Gastroesophageal sphincter (tissue), 4 donors: ENCODE measurements at regions not wholly inside any gene's neighbourhood (a gene's known extent, or its start where the extent isn't known, plus 50 kb on each side); places are given as distances from the start of the nearest gene placed in this dataset.

Experiments
- ATAC-seq: fragments of 150-250 bp; one replicate; pipeline ENCODE4 v1.9.1; 2016; ENCODE audit warnings: mild to moderate bottlenecking, moderate library complexity
- H3K27ac ChIP-seq, 4 donors: fragments of 200-600 bp; sonication (generic) in 3 of 4; 1 replicate in 3 of 4; 2 replicates in 1 of 4; pipeline ENCODE4 v1.5.1; 2016 to 2019
- H3K27me3 ChIP-seq: fragments of 200-600 bp; sonication (generic); one replicate; pipeline ENCODE4 v1.5.1; 2019
- H3K36me3 ChIP-seq, 2 donors: fragments of 200-600 bp; sonication (generic); one replicate each; pipeline ENCODE4 v1.5.1; 2019; ENCODE audit warnings: control low read depth in 1 of 2
- H3K4me1 ChIP-seq, 3 donors: fragments of 200-600 bp; sonication (generic); 1 replicate in 2 of 3; 2 replicates in 1 of 3; pipeline ENCODE4 v1.5.1; 2016 to 2019; ENCODE audit warnings: control low read depth in 2 of 3
- H3K4me3 ChIP-seq, 2 donors: fragments of 200-600 bp; sonication (generic); one replicate each; pipeline ENCODE4 v1.5.1; 2019; ENCODE audit warnings: mild to moderate bottlenecking in 1 of 2, moderate library complexity in 1 of 2
- H3K9me3 ChIP-seq, 3 donors: fragments of 200-600 bp; sonication (generic); one replicate each; pipeline ENCODE4 v1.5.1; 2017 to 2019; ENCODE audit warnings: control low read depth in 2 of 3
- EP300 ChIP-seq: sonication (generic); formaldehyde crosslinking; IDR thresholded peaks from one replicate; pipeline ENCODE4 v1.6.1; 2017; ENCODE audit warnings: antibody characterized with exemption, mild to moderate bottlenecking
- POLR2A ChIP-seq, 2 donors: fragments of 450-650 bp; IDR thresholded peaks; one replicate each; pipeline ENCODE4 v1.6.1; 2017; ENCODE audit warnings: antibody characterized with exemption in 2 of 2, mild to moderate bottlenecking in 2 of 2, moderate library complexity in 1 of 2
- POLR2AphosphoS5 ChIP-seq: sonication (generic); formaldehyde crosslinking; IDR thresholded peaks from one replicate; pipeline ENCODE4 v1.6.1; 2017; ENCODE audit warnings: antibody characterized with exemption
- WGBS, 2 donors: methylation state at CpG; one replicate each; pipeline ENCODE4 v1.1.5; 2018; ENCODE audit warnings: low coverage in 1 of 2; 5-methylcytosine and 5-hydroxymethylcytosine counted together
- TF ChIP-seq, protein P1 (sequence below), 4 experiments: fragments of 200-600 bp in 2 of 4; fragments of 450-650 bp in 2 of 4; sonication (generic) in 1 of 4; IDR thresholded peaks; one replicate each; pipeline ENCODE4 v1.5.1; 2017 to 2019; ENCODE audit warnings: antibody characterized with exemption in 4 of 4, mild to moderate bottlenecking in 2 of 4, moderate library complexity in 2 of 4

DNA sequence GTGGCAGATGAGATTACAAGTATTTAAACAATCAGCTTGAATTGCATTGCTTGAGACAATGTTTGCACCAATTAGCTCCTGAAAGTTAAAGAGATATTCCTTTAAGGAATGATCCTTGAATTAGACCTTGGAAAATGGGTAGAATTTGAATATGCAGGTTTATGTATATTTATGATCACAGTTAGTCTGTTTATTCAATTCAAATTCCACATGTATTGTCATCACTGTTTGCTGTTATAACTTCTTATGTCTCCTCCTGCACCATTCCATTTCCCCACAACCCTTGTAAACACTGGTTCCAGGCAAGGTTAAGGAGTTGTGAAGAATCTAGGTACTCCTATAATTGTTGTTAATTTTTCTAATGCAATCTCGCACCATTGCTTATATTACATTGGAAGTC lies 518.2 kb upstream of the PBX1 start:
- ATAC-seq = no peak
- no peak overlapping the region for H3K4me3 ChIP-seq
- 89 to 100% methylated on average over 1 of the region's 1 CpG for WGBS, 2 donors
- no peak overlapping the region for H3K27ac ChIP-seq
- H3K9me3 ChIP-seq = no peaks in the 10 kb centered on the region
- TF ChIP-seq, protein P1, sequence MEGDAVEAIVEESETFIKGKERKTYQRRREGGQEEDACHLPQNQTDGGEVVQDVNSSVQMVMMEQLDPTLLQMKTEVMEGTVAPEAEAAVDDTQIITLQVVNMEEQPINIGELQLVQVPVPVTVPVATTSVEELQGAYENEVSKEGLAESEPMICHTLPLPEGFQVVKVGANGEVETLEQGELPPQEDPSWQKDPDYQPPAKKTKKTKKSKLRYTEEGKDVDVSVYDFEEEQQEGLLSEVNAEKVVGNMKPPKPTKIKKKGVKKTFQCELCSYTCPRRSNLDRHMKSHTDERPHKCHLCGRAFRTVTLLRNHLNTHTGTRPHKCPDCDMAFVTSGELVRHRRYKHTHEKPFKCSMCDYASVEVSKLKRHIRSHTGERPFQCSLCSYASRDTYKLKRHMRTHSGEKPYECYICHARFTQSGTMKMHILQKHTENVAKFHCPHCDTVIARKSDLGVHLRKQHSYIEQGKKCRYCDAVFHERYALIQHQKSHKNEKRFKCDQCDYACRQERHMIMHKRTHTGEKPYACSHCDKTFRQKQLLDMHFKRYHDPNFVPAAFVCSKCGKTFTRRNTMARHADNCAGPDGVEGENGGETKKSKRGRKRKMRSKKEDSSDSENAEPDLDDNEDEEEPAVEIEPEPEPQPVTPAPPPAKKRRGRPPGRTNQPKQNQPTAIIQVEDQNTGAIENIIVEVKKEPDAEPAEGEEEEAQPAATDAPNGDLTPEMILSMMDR (IDR thresholded peaks at IDR 0.05) = no peak
- no peak for TF ChIP-seq EP300
- H3K4me1 ChIP-seq = no peaks in the 10 kb centered on the region
- no peaks in the 10 kb centered on the region for H3K36me3 ChIP-seq
- H3K27me3 ChIP-seq = no peaks in the 10 kb centered on the region

- Histone ChIP-seq H3K36me3 (no peaks in the 10 kb centered on the region), H3K9me3 (no peaks in the 10 kb centered on the region), H3K27me3 (no peaks in the 10 kb centered on the region), H3K4me3 (no peak overlapping the region), H3K27ac (no peak overlapping the region), H3K4me1 (no peaks in the 10 kb centered on the region)
- TF ChIP-seq EP300 (no peak), POLR2AphosphoS5 (no peak), POLR2A (IDR thresholded peaks at IDR 0.05) (no peak)
- TF ChIP-seq, protein P1 (IDR thresholded peaks at IDR 0.05) = no peak
- 33 to 57% methylated on average over 1 of the region's 1 CpG for WGBS, 2 donors
- ATAC-seq = no peak
Observed at GRCh38 chr1:164051782-164052181, 507.2 kb upstream of the PBX1 start.

DNA sequence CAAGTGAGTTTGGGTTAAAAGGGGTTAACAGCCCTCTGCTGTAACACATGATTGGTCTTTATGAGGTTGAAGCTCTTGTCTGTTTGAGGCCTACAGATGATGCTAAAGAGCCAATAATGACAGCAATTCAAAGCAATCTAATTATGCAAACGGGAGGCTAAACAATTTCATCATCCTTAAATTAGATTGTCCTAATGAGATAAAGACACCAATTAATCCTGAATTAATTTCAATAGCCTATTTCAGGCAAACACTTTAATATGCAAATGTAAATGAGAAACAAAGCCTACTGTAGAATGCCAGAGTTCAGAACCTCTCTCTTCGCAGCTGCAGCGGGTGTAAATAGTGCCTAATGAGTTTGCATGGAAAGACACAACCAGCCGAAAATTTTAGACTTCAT lies 504.7 kb upstream of the PBX1 start:
- Histone ChIP-seq H3K9me3 (no peaks in the 10 kb centered on the region), H3K27ac (no peak overlapping the region), H3K4me1 (no peaks in the 10 kb centered on the region), H3K4me3 (no peak overlapping the region), H3K27me3 (no peaks in the 10 kb centered on the region), H3K36me3 (no peaks in the 10 kb centered on the region)
- 78 to 80% methylated on average over 2 to 4 of the region's 4 CpGs for WGBS, 2 donors
- no peak for ATAC-seq
- TF ChIP-seq, protein P1 (IDR thresholded peaks at IDR 0.05) = no peak
- no peak for TF ChIP-seq POLR2A (IDR thresholded peaks at IDR 0.05)
- TF ChIP-seq POLR2AphosphoS5 = no peak
- TF ChIP-seq EP300 = no peak

GRCh38 chr1:164058198-164058597 lies 500.8 kb upstream of the PBX1 start:
- H3K27ac ChIP-seq = no peak overlapping the region
- H3K9me3 ChIP-seq = no peaks in the 10 kb centered on the region
- 46 to 69% methylated on average over 4 of the region's 4 CpGs for WGBS, 2 donors
- TF ChIP-seq, protein P1 (IDR thresholded peaks at IDR 0.05) = no peak
- no peak for TF ChIP-seq POLR2AphosphoS5
- TF ChIP-seq POLR2A (IDR thresholded peaks at IDR 0.05) = no peak
- TF ChIP-seq EP300 = no peak
- no peak overlapping the region for H3K4me3 ChIP-seq
- no peaks in the 10 kb centered on the region for H3K27me3 ChIP-seq
- no peaks in the 10 kb centered on the region for H3K4me1 ChIP-seq
- no peak for ATAC-seq
- no peaks in the 10 kb centered on the region for H3K36me3 ChIP-seq

DNA sequence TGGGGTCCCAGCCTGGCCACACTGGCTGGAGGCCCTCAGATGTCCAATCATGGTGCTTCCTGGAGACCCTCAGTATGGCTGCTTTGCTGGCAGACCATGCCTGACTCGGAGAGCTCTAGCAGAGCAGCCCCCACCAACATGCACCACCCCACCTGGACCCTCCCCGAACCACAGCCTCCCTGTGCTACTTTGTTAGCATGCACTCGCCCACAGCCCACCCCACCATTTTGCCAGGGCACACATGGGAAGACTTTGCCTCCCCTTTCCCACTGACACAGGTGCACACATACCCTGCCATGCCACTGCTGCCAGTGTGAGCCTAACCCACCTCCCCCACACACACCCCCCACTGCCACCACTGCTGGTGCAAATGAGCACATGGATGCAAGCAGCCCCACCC lies 497.5 kb upstream of the PBX1 start:
- H3K27ac ChIP-seq = no peak overlapping the region
- ATAC-seq = no peak
- no peaks in the 10 kb centered on the region for H3K36me3 ChIP-seq
- H3K4me3 ChIP-seq = no peak overlapping the region
- WGBS, 2 donors = 83% methylated on average over 2 of the region's 3 CpGs; no CpG with 5 or more reads in 1 of the 2 donors
- no peaks in the 10 kb centered on the region for H3K4me1 ChIP-seq
- TF ChIP-seq, protein P1 (IDR thresholded peaks at IDR 0.05) = no peak
- no peak for TF ChIP-seq POLR2A (IDR thresholded peaks at IDR 0.05)
- TF ChIP-seq POLR2AphosphoS5 = no peak
- TF ChIP-seq EP300 = no peak
- H3K27me3 ChIP-seq = no peaks in the 10 kb centered on the region
- H3K9me3 ChIP-seq = no peaks in the 10 kb centered on the region
